Non-pigmented ciliary epithelial cell (primary cell): ENCODE measurements at regions not wholly inside any gene's neighbourhood (a gene's known extent, or its start where the extent isn't known, plus 50 kb on each side); places are given as distances from the start of the nearest gene placed in this dataset.
"Not testable (repeated sequence)": the region's sequence is repeated elsewhere in the genome, so short reads cannot be mapped to it uniquely, and the experiment has no call there.

Experiments used
- DNase-seq: peaks from one replicate; pipeline ENCODE4 v3.0.0-alpha.2; 2010; ENCODE audit warnings: low read depth

- DNase-seq = no peak
Observed at GRCh38 chr12:46945591-46945990, 119.8 kb upstream of the SLC38A4 start.

GRCh38 chr12:46946137-46946536, 120.3 kb upstream of the SLC38A4 start:
- DNase-seq = no peak

GRCh38 chr12:46948936-46949545, 123.2 kb upstream of the SLC38A4 start:
- no peak for DNase-seq

- DNase-seq = no peak
Observed at GRCh38 chr12:46950094-46950493, 124.3 kb upstream of the SLC38A4 start.

DNA sequence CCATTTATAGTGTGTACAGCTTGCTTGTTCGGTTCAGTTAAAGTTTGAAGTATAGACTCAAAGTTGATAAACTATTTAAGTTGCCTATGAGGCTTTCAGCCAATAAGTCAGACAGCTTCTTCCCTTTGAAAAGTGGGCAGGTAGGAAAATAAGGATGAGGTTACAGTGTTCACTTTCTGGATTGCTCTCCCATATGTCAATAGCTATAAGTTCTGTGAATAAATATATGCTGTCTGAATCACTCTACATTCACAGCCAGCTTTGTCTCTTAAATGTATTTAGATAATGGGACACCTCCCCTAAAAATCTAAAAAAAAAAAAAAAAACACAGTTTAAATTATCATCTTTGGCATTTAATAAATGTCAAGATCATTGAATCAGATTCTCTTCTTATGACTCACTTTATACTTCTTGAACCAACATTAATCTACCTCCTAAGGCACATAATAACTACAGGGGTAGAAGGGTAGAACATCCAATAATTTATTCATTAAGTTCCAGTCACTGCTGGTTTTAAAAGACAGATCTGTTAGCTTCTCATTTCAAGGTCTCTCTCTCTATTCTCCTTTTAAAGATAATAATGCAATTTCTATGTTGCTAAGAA, 126.4 kb upstream of the PCED1B start:
- DNase-seq = no peak

DNA sequence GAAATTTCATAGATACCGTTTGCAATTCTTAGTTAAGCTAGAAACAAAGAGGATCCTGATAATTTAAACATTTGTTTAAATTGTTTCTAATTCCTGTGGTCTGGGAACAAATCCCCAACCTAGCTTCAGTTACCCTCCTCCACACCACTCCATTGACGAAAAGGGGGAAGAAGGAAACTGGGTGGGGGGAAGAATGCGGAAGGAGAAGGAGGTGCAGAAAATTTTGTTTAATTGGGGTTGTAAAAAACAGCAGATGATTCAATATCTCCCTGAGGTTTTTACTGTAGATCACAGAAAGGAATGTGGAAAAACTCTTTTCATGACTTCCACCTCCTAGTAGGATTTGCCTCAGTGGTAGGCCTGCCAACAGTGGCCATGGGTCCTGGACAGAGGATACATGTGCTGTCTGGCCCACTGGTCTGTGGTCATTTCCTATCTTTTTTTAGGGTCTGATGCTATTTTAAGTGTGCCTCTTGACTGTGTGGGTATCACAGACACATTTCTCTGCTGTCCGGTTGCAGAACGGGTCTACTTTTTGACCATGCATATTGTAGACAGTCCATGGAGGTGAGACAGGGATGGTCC, 122.9 kb upstream of the PCED1B start:
- no peak for DNase-seq

DNA sequence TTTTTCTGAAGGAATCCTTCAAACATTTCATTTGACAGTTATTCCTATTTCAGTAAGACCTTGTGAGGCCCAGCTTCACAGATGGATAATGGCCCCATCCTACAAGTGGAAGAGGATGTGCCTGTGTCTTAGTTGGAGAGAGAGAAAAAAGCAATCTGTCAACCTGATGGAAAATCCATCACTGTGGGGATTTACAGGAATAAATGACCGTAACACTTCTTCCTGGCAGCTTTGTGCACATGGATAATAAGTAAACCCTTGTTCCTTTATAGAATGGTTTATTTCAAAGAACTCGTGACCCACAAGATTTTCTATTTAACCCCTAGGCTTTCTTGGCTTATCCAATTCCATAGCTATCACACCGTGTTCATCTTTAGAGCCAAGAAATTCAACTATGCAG, 121.4 kb upstream of the PCED1B start:
- DNase-seq = no peak

GRCh38 chr12:46958599-46959290, 120.7 kb upstream of the PCED1B start:
- no peak for DNase-seq

GRCh38 chr12:46959502-46959901, 119.9 kb upstream of the PCED1B start:
- no peak for DNase-seq

DNA sequence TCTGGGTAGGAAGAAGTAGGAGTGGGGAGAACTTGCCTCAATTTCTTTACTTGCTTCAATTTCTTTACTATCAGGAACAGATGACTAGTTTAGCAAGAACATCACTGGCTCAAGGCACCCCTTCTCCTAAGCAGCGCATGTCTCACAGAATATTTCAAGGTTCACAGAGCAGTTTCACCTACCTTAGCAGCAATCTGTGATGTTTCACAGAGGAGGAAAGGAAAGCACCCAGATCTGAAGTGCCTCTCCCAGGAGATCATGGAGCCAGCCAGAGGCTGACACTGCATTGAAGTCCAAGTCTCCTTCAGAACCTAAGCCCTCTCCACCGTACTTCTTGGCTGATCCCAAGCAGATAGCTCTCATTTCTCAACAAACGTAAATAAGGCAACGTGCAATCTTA, 118.7 kb upstream of the PCED1B start:
- DNase-seq = no peak

DNA sequence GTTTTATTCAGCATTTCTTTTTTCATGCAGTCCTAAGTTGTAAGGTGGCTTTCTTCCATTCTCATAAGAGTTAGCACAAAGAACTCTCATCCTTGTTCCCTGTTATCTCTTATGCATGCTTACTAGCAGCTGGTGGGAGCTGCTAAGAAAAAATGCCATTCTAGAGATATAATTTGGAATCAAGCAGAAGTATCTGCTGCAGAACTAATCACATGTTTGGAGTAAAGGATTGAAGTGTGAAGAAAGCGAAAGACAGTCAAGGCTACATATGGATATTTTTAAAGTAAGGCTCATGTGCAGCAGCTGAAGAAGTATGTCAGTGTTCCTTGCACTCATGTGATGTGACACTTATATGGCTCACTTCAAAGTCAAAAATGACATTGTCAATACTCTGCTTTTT, 116.2 kb upstream of the PCED1B start:
- no peak for DNase-seq

DNA sequence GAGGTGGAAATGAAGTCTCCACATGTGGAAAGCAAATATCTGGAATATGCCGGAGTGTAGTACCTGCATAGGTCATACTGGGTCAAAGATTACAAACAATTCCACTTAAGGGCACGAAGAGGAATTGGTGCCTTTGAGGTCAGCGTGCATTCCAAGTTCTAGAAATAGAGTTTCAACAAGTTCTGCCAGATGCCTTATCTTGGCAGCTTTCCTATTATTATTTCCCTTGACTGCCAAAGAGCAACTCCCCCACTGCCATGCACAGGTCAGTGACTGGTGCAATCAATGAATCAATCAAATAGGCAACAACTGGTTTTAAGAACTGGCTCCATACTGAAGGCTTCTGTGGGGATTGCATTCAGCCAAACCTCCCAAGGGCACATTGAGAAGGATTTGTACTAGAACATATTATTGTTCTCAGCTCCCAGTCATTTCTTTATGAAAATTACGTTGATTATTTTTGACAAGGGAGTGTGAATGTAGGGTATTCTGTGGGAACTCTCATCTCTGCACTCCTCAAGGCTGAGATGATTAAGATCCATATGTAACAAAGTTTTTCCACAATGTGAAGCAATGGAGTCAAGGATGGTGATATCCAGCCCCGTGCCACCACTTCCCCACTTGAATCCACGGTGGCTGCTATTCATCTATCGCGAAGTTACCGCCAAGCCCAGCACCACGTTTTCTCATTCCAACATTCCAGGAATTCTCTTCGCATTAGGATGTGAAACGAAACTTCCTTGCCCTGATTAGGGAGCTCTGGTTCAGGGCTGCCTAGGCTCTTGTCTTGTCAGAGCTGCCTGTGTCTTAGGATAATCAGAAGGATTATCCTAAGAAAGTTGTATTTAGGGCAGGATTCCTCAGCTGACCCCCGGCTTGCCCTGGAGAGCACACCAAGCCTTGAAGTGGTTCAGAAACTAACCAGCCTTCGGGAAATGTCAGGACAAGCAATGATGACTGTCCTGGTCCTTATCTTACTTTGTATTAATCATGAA, 115.1 kb upstream of the PCED1B start:
- no peak for DNase-seq

DNA sequence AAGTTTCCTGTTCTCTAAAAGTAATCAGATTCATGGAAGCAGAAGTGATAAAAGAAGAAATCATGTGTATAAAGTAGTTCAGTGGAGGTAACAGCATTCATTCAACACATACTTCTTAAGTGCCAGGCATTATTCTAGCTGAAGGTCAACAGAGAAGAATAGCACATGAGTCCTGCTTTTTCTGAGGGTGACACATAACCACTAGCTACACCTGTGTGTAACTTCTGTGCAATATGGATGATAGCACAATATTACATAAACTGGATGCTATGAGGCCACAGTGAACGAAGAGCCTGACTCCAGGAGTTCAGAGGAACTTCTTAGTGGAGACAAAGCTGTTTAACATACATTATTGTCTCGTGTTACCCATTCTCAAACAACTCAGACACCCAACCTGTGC, 114.3 kb upstream of the PCED1B start:
- DNase-seq = no peak

- no peak for DNase-seq
Observed at GRCh38 chr12:46965880-46966279, 113.5 kb upstream of the PCED1B start.

- DNase-seq = no peak
Observed at GRCh38 chr12:46970636-46971035, 108.8 kb upstream of the PCED1B start.

DNA sequence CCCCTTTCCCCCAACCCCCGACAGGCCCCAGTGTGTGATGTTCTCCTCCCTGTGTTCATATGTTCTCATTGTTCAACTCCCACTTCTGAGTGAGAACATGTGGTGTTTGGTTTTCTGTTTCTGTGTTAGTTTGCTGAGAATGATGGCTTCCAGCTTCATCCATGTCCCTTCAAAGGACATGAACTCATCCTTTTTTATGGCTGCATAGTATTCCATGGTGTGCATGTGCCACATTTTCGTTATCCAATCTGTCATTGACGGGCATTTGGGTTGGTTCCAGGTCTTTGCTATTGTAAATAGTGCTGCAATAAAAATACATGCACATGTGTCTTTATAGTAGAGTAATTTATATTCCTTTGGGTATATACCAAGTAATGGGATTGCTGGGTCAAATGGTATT, 105.5 kb upstream of the PCED1B start:
- not testable (repeated sequence) for DNase-seq

DNA sequence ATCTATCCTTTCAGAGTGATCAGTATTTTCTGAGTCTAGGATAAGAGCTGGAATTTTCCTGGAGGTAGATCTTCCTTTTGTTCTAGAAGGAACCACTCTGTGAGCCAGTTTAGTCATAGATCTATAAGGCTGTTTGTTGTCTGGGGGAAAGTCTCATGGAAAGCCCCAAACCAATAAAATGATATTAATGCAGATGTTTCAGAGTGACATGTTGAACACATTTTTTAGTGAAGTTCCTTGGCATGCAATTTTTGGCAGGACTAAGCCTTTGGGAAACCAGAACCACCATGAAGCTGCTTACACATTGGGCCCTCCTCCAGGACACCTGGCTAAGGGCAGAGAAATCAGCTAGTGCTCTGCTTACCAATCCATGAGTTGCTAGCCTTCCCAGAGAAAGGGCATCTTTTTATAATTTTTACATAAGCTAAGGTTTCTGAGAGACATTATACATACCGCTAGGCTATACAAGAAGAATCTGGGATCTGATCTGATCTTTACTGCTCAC, 101.5 kb upstream of the PCED1B start:
- no peak for DNase-seq

DNA sequence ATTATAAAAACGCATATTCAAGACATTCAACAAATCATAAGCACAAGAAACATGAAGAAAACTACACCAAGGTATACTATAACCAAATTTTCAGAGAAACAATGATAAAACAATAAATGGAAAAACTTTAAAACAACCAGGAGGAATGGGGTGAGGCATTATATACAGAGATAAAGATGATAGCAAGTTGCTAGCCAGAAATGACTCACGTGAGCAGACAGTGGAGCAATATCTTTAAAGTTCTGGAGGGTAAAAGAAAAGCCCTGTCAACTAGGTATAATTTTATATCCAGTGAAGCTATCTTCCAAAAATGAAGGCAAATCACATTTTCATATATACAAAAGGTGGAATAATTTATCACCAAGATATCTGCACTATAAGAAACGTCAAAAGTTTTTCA, 97.8 kb upstream of the PCED1B start:
- DNase-seq = no peak

- no peak for DNase-seq
Observed at GRCh38 chr12:46982629-46983392, 96.6 kb upstream of the PCED1B start.

- no peak for DNase-seq
Observed at GRCh38 chr12:46983393-46983793, 96.0 kb upstream of the PCED1B start.
